Thoracic aorta (tissue), 2 donors: ENCODE measurements at regions not wholly inside any gene's neighbourhood (a gene's known extent, or its start where the extent isn't known, plus 50 kb on each side); places are given as distances from the start of the nearest gene placed in this dataset.

ENCODE experiments used
- ATAC-seq: fragments of 150-250 bp; one replicate; pipeline ENCODE4 v1.8.0; 2017; ENCODE audit warnings: low read depth; ENCODE audit not compliant: insufficient number of reproducible peaks, low FRiP score
- DNase-seq: peaks from one replicate; pipeline ENCODE4 v3.0.0-alpha.2; 2020; ENCODE audit warnings: low spot score
- H3K27ac ChIP-seq, 2 donors: fragments of 200-600 bp; sonication (generic); 1 replicate in 1 of 2; 2 replicates in 1 of 2; pipeline ENCODE4 v1.5.1; 2016; ENCODE audit warnings: mild to moderate bottlenecking in 2 of 2, moderate library complexity in 2 of 2
- H3K27me3 ChIP-seq: fragments of 200-600 bp; sonication (generic); replicated peaks from 2 replicates; pipeline ENCODE4 v1.6.0; 2016; ENCODE audit warnings: mild to moderate bottlenecking; ENCODE audit not compliant: insufficient read depth
- H3K36me3 ChIP-seq: fragments of 200-600 bp; sonication (generic); one replicate; pipeline ENCODE4 v1.5.1; 2016
- H3K4me1 ChIP-seq, 2 donors: fragments of 200-600 bp; sonication (generic); 1 replicate in 1 of 2; 2 replicates in 1 of 2; pipeline versions ENCODE4 v1.5.1 to v1.6.0; 2016; ENCODE audit warnings: low read depth in 2 of 2, mild to moderate bottlenecking in 1 of 2; ENCODE audit not compliant: control insufficient read depth in 1 of 2
- H3K4me3 ChIP-seq: fragments of 200-600 bp; sonication (generic); 2 replicates; pipeline ENCODE4 v1.5.1; 2016; ENCODE audit warnings: mild to moderate bottlenecking
- H3K9me3 ChIP-seq: fragments of 200-600 bp; sonication (generic); 2 replicates; pipeline ENCODE4 v1.5.1; 2016
- TF ChIP-seq, protein P1 (sequence below): fragments of 200-600 bp; sonication (generic); IDR thresholded peaks from one replicate; pipeline ENCODE4 v1.5.1; 2019; ENCODE audit warnings: antibody characterized with exemption

DNA sequence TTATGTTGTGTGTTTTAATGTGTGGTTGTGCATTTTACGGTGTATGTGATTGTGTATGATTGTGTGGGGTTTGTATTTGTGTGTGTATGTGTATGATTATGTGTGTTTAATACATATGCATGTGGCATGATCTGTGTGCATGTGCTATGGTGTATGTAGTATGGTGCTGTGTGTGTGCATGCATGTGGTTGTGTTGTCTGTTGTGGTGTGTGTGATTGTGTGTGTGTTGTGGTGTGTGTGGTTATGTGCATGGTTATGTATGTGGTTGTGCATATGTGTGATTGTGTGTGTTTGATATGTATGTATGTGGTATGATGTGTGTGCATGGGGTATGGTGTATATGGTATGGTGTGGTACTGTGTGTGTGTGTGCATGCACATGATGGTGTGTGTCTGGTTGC, 148.1 kb upstream of the AGAP1 start:
- TF ChIP-seq, protein P1, sequence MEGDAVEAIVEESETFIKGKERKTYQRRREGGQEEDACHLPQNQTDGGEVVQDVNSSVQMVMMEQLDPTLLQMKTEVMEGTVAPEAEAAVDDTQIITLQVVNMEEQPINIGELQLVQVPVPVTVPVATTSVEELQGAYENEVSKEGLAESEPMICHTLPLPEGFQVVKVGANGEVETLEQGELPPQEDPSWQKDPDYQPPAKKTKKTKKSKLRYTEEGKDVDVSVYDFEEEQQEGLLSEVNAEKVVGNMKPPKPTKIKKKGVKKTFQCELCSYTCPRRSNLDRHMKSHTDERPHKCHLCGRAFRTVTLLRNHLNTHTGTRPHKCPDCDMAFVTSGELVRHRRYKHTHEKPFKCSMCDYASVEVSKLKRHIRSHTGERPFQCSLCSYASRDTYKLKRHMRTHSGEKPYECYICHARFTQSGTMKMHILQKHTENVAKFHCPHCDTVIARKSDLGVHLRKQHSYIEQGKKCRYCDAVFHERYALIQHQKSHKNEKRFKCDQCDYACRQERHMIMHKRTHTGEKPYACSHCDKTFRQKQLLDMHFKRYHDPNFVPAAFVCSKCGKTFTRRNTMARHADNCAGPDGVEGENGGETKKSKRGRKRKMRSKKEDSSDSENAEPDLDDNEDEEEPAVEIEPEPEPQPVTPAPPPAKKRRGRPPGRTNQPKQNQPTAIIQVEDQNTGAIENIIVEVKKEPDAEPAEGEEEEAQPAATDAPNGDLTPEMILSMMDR, result no peak
- H3K27me3 ChIP-seq, result no peaks in the 10 kb centered on the region
- H3K4me1 ChIP-seq, result no peaks in the 10 kb centered on the region
- DNase-seq (no peak), ATAC-seq (no peak)
- H3K27ac ChIP-seq, result no peak overlapping the region
- no peaks in the 10 kb centered on the region for H3K36me3 ChIP-seq
- no peaks in the 10 kb centered on the region for H3K9me3 ChIP-seq
- no peak overlapping the region for H3K4me3 ChIP-seq

DNA sequence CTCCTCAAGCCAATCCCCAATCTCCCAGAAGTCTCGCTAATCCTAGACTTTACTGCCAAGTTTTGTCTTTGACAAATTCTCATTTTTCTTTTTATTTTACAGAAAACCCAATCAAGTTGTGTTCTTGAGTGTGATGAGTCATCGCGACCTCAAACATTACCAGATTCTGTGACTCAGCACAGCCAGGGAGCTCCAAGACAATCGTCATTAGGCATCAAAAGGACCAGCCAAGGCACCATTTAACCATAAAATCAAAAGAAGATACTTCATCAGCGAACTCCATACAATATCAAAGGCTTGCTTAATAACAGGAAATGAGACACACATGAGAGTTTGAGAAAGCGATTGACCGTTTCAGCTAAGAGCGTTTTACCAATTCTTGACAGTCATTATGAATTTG, 146.2 kb upstream of the AGAP1 start:
- Histone ChIP-seq H3K4me3 (no peak overlapping the region), H3K36me3 (no peaks in the 10 kb centered on the region), H3K4me1 (no peaks in the 10 kb centered on the region), H3K9me3 (no peaks in the 10 kb centered on the region), H3K27me3 (no peaks in the 10 kb centered on the region), H3K27ac (no peak overlapping the region)
- no peak for ATAC-seq
- TF ChIP-seq, protein P1, result no peak
- no peak for DNase-seq

DNA sequence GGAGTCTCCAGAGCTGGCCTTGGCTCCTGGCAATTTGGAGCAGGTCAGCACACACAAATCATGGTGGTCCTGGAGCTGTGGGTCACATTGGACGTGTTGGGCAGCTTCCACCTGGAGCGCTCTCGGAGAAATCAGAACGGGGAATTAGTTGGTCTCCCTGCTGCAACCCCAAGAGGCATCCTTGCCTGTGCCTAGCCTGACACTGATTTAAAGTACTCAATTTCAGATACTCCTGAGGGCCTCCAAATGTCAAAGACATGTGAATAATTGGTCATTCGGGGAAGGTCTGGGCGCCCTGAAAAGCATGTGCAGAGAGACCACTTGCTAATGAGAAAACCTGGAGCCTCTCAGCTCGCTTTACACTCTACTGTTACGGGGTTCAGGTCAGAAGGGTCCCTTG, 145.5 kb upstream of the AGAP1 start:
- DNase-seq, result no peak

DNA sequence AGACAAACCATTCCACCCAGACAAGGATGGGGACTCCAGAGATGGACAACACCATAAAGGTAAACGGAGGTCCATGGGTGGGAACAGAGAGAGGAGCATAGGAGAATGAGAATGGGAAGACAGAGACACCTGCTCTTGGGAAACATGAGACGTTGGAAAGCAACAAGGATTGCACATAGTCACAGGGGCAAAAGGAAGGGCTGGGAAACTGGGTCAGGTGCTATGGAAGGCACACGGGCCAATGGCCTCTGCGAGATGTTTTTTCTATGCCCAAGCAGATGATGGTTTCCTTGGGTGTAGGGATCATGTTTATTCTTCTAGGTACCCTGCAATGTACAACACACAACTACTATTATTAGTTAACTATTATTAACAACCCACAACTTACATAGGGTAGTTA, 143.6 kb upstream of the AGAP1 start:
- Histone ChIP-seq H3K27me3 (no peaks in the 10 kb centered on the region), H3K36me3 (no peaks in the 10 kb centered on the region), H3K27ac (no peak overlapping the region), H3K4me3 (no peak overlapping the region), H3K9me3 (no peaks in the 10 kb centered on the region), H3K4me1 (no peaks in the 10 kb centered on the region)
- DNase-seq (no peak), ATAC-seq (no peak)
- TF ChIP-seq, protein P1, result no peak

More for the DNA sequence above, 145.5 kb upstream of the AGAP1 start:
- ATAC-seq, result no peak
- TF ChIP-seq, protein P1, result no peak
- Histone ChIP-seq H3K27me3 (no peaks in the 10 kb centered on the region), H3K36me3 (no peaks in the 10 kb centered on the region), H3K4me3 (no peak overlapping the region), H3K4me1 (no peaks in the 10 kb centered on the region), H3K9me3 (no peaks in the 10 kb centered on the region), H3K27ac (no peak overlapping the region)

DNA sequence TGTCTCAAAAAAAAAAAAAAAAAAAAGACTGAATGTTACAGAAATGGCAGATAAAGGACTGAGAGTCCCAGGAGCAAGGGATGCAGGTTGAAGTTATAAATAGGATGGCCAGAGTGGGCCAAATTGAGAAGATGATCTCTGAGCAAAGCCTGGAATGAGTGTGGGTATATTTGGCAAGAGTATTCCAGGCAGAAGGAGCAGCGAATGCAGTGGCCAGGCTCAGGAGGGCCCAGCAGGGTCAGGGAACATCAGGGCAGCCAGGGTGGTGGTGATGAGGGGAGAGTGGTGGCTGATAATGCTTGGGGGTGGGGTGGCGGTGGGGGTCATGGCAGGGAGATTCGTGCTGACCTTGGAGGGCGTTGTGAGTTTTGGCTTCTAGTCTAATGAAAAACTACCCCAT, 141.3 kb upstream of the AGAP1 start:
- no peak overlapping the region for H3K27ac ChIP-seq
- ATAC-seq (no peak), DNase-seq (no peak)
- no peaks in the 10 kb centered on the region for H3K4me1 ChIP-seq
- H3K36me3 ChIP-seq, result no peaks in the 10 kb centered on the region
- no peak overlapping the region for H3K4me3 ChIP-seq
- TF ChIP-seq, protein P1, result no peak
- no peaks in the 10 kb centered on the region for H3K9me3 ChIP-seq
- H3K27me3 ChIP-seq, result no peaks in the 10 kb centered on the region
